WI38 (cell line): ENCODE measurements at regions not wholly inside any gene's neighbourhood (a gene's known extent, or its start where the extent isn't known, plus 50 kb on each side); places are given as distances from the start of the nearest gene placed in this dataset.

Experiments
- H3K4me3 ChIP-seq: 2 replicates; pipeline ENCODE4 v1.5.1; 2011; ENCODE audit warnings: low read depth, mild to moderate bottlenecking, control low read depth, low read length
- TF ChIP-seq, protein P1 (sequence below): IDR thresholded peaks from 2 replicates; pipeline ENCODE4 v1.5.1; 2012; ENCODE audit warnings: low read depth, mild to moderate bottlenecking, control low read depth, low read length

DNA sequence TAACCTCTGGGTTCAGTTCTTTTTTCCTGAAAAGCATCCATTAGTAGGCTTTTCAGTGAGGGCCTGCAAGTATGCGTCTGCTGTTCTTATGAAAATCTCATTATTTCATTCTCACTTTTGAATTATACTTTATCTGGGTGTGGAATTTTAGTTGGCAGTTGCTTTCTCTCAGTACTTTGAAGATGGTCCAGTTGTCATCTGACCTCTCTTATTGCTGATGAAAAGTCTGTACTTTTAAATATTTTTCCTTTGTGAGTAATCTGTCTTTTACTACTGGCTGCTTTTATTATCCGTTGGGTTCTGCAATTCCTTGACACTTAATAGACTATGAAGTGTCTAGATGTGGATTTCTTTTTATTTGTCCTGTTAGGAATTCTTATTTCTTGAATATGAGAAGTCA, 307.8 kb downstream of the CYP26B1 start:
- no peak overlapping the region for H3K4me3 ChIP-seq
- TF ChIP-seq, protein P1, sequence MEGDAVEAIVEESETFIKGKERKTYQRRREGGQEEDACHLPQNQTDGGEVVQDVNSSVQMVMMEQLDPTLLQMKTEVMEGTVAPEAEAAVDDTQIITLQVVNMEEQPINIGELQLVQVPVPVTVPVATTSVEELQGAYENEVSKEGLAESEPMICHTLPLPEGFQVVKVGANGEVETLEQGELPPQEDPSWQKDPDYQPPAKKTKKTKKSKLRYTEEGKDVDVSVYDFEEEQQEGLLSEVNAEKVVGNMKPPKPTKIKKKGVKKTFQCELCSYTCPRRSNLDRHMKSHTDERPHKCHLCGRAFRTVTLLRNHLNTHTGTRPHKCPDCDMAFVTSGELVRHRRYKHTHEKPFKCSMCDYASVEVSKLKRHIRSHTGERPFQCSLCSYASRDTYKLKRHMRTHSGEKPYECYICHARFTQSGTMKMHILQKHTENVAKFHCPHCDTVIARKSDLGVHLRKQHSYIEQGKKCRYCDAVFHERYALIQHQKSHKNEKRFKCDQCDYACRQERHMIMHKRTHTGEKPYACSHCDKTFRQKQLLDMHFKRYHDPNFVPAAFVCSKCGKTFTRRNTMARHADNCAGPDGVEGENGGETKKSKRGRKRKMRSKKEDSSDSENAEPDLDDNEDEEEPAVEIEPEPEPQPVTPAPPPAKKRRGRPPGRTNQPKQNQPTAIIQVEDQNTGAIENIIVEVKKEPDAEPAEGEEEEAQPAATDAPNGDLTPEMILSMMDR: no peak

DNA sequence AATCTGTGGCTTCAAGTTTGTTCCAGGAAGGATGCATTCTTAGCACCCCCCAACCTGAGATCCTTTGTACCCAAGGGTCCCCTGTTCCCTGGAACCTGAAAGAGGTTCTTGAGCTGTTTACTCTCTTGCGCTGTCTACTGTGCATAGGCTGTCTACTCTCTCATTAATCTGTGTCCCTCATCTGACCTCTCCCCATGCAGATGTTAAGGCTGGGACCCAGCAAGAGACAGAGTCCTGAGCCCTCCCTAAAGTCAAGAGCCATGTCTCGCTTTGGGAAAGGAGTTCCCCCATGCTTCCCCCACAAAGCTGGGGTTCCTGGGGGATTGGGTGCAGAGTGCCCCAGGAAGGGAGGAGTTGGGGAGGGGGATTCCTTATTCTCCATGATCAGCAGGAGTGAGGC, 312.9 kb downstream of the CYP26B1 start:
- TF ChIP-seq, protein P1: no peak
- H3K4me3 ChIP-seq: no peak overlapping the region

DNA sequence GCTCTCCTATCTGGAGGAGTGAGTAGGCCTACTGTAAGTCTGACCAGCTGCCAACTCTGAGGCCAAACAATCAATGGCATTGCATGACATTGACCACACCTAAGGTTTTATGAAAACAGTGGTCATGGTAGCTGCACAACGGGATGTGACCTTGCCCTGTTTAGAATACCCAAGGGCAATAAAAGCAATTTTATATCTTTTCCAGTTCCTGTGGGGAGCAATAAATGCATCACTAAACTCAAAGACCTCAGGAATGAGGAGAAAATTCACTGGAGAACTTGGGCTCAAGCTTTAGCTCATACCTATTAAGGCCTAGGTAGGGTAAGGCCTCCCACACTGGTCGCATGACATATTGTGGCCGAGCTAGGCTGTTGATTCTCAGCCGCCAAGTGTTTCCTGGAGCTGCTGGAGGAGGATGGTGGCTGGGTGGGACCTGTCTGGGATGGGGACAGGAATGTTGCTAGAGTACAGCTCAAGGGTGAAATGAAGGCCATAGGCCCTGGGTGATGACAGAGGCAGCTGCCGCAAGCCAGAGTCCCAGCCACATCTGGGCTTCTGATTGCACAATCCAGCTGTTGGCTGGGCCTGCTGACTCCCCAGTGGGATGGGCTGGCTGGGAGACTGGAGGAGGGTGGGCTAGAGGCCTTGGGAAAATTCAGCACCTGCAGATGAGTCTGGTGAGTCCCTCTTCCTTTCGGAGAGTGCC, 313.7 kb downstream of the CYP26B1 start:
- no peak overlapping the region for H3K4me3 ChIP-seq
- TF ChIP-seq, protein P1: no peak

DNA sequence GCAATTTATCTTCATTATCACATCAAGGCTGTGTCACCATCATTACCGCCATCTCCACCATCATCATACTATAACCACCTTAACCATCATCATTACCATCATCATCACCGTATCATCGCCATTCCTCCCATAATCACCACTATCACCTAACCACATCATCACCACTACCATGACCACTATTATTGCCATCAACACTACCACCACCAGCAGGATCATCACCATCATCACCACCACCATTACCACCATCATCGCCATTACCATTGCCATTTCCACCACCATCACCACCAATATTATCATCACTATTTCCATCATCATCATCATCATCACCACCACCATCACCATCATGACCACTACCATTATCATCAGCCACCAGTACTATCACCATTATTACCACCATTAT, 314.4 kb downstream of the CYP26B1 start:
- no peak overlapping the region for H3K4me3 ChIP-seq
- TF ChIP-seq, protein P1: no peak

DNA sequence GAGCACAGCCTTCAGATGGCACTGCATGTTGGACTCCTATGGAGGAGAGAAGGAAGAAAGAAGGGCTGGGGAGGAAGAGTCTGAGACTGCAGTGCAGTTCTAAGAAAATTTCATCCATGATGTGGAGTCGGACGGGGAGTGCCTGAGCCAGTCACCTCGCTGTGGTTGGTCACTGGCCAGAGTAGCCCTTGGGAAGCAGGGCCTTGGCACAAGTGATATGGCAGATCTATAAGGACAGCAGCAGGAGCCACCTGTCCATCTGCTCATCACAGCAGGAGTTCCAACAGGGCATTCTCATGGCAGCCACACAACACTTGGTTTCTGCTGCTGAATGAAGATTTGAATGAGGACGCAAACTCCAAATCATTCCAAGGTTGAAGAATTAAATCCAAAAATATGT, 314.8 kb downstream of the CYP26B1 start:
- TF ChIP-seq, protein P1: no peak
- H3K4me3 ChIP-seq: no peak overlapping the region

DNA sequence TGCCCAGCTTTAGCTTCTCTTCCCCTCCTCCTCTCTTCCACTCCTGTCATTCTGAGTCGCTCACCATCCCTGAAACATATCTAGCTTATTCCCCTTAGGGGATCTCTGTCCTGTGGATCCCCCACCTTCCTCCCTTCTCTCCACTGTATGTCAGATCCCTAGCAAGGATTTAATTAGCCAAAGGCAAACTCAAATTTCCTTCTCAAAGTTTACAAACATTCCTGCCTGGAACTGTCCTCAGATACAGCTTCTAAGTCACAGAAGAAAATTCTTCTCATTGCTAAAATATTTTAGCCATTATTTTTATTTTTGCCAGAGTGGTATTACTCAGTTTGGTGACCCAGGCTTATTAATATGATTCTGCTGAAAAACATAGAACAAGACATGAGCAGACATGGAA, 315.3 kb downstream of the CYP26B1 start:
- TF ChIP-seq, protein P1: no peak
- no peak overlapping the region for H3K4me3 ChIP-seq

DNA sequence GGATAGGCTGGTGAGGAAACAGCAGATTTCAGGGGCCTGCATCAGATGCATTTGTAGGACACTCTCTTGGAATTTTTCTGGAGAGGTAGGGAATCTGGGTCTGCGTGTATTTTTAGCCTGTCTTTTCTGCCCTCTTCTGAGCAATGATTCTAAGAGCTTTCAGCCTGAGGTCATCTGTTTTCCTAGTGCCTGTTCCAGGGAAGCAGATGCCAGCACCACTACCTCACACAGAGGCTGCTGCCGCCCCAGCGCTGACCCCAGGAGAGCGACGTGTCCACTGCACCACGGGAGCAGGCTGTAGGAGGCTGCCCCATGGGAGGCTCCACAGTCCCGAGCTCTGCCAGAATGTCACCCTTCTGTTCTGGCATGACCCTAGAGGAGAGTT, 316.5 kb downstream of the CYP26B1 start:
- TF ChIP-seq, protein P1: no peak
- no peak overlapping the region for H3K4me3 ChIP-seq
